ENCODE measurements at regions not wholly inside any gene's neighbourhood (a gene's known extent, or its start where the extent isn't known, plus 50 kb on each side); places are given as distances from the start of the nearest gene placed in this dataset.
"Not testable (repeated sequence)": the region's sequence is repeated elsewhere in the genome, so short reads cannot be mapped to it uniquely, and the experiment has no call there.

- DNase-seq: no peak
Measured at GRCh38 chr5:91499943-91500531, 116.9 kb upstream of the ARRDC3 start.

- no peak for DNase-seq
Measured at GRCh38 chr5:91495699-91496098, 112.6 kb upstream of the ARRDC3 start.

GRCh38 chr5:91494447-91494996 is 111.4 kb upstream of the ARRDC3 start:
- no peak for DNase-seq

- no peak for DNase-seq
Measured at GRCh38 chr5:91493086-91493485, 110.0 kb upstream of the ARRDC3 start.

- DNase-seq: no peak
Measured at GRCh38 chr5:91491229-91491628, 108.1 kb upstream of the ARRDC3 start.

GRCh38 chr5:91490316-91490715 is 107.2 kb upstream of the ARRDC3 start:
- no peak for DNase-seq

- no peak for DNase-seq
Measured at GRCh38 chr5:91487420-91487819, 104.3 kb upstream of the ARRDC3 start.

GRCh38 chr5:91486638-91487037 is 103.5 kb upstream of the ARRDC3 start:
- DNase-seq: no peak

GRCh38 chr5:91484662-91485061 is 101.5 kb upstream of the ARRDC3 start:
- DNase-seq: no peak

GRCh38 chr5:91479376-91479775 is 96.3 kb upstream of the ARRDC3 start:
- not testable (repeated sequence) for DNase-seq

- no peak for DNase-seq
Measured at GRCh38 chr5:91478096-91478495, 95.0 kb upstream of the ARRDC3 start.

GRCh38 chr5:91477408-91477807 is 94.3 kb upstream of the ARRDC3 start:
- DNase-seq: no peak

GRCh38 chr5:91474201-91474600 is 91.1 kb upstream of the ARRDC3 start:
- DNase-seq: no peak

- no peak for DNase-seq
Measured at GRCh38 chr5:91472631-91473030, 89.5 kb upstream of the ARRDC3 start.

- DNase-seq: no peak
Measured at GRCh38 chr5:91469517-91470165, 86.5 kb upstream of the ARRDC3 start.

- DNase-seq: no peak
Measured at GRCh38 chr5:91468651-91469422, 85.7 kb upstream of the ARRDC3 start.

- no peak for DNase-seq
Measured at GRCh38 chr5:91464886-91465646, 81.9 kb upstream of the ARRDC3 start.

- DNase-seq: no peak
Measured at GRCh38 chr5:91457681-91458058, 74.6 kb upstream of the ARRDC3 start.

- no peak for DNase-seq
Measured at GRCh38 chr5:91456928-91457680, 74.0 kb upstream of the ARRDC3 start.

GRCh38 chr5:91449083-91449482 is 66.0 kb upstream of the ARRDC3 start:
- no peak for DNase-seq

- DNase-seq: not testable (repeated sequence)
Measured at GRCh38 chr5:91448079-91448478, 65.0 kb upstream of the ARRDC3 start.

- DNase-seq: not testable (repeated sequence)
Measured at GRCh38 chr5:91446880-91447279, 63.8 kb upstream of the ARRDC3 start.
